AG08396 (cell line): ENCODE measurements at regions not wholly inside any gene's neighbourhood (a gene's known extent, or its start where the extent isn't known, plus 50 kb on each side); places are given as distances from the start of the nearest gene placed in this dataset.

Experiments used
- DNase-seq: peaks from one replicate; pipeline ENCODE4 v3.0.0; 2012; ENCODE audit warnings: low spot score, mixed read lengths

DNA sequence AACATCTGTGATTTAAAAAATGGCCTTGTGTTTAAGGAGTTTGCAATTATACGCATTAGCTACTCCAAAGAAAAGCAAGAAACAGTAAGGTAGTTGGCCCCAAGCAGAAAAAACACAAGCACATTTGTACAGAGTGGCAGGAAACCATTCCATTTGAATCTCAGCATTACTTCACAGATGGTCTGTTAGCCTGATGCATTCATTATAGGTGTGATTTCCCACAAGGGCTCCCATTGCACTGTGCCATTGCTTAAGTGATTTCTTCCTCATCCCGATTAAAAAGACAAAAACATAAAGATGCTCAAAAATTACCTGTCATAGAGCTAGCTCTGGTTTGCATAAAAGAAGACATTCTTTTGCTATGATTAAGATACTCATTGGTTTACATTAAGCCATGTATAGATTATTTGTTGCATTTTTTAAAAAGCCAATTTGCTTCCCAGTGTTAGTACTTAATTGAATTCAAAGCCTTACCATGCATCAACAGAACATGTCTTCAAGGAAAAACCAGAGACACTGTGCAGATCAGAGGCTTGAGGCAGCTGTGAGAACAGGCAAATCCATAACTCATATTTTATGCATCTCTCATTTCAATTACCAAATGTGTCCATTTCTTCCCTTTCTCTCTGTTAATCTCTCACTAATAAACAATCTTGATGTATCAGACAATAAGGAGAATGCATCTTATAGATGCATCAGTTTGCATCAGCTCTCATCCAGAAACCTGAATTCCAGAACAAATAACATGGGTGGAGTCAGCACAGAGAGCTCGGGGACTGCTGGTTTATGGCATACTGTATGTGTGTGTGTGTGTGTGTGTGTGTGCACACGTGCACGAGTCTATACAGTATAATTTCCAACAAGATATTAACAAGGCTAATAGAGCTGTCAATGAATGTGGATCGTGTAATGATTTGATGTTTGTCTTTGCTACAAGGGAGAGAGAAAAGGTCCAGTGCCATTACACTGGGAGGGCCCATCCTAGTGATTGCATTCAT is 558.6 kb upstream of the HS6ST1 start:
- no peak for DNase-seq

DNA sequence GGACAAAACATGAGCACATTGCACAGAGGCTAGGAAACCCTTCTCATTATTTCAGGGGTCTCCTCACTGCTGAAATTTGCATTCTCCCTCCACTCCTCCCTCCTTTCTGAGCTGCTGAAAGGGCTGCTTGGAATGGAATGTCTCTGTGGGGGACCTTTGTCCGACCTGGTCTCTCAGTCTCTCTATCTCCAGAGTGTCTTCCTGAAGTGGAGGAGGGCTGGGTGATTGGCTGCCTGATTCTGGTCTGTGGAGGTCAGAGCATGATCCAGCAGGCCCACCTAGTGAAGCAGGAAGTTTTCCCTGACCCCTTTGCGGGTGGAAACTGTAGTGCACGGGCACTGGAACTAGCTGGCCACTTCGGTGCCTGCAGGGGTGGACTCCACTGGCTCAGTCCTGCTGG is 560.5 kb upstream of the HS6ST1 start:
- no peak for DNase-seq

- no peak for DNase-seq
Observed at GRCh38 chr2:128894896-128895295, 576.2 kb upstream of the HS6ST1 start.

- DNase-seq = no peak
Observed at GRCh38 chr2:128901572-128902391, 583.1 kb upstream of the HS6ST1 start.

DNA sequence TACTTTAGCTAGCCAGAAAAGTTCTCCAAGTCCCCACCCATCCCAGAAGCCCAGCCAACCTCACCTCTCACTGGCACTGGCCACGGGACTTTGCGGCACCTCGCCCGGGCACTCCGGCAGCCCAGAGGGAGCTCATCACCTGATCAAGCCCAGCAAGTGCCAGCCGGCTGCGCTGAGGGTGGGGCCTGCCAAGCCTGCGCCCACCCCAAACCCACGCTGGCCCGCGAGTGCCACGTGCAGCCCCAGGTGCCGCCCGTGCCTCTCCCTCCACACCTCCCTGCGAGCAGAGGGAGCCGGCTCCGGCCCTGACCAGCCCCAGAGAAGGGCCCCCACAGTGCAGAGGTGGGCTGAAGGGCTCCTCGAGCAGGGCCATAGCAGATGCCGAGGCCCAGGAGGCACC is 585.0 kb upstream of the HS6ST1 start:
- no peak for DNase-seq

GRCh38 chr2:128911276-128911675 is 592.6 kb upstream of the HS6ST1 start:
- DNase-seq = no peak

DNA sequence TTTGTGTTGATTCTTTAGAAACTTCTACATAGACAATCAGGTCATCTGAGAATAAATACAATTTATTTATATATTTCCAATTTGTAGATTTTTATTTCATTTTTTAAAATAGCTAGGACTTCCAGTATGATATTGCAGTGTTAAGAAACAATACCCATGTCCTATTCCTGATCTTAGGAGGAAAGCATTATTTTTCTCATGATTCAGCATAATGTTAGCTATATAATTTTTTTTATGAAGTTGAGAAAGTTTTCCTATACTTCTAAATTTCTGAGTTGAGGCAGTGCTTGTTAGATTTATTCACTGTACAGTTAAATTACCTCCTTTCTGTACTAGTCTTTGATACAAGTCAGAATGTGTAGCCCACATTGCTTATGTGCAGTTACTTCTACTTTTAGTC is 595.7 kb upstream of the HS6ST1 start:
- no peak for DNase-seq

GRCh38 chr2:128921751-128922150 is 603.1 kb upstream of the HS6ST1 start:
- DNase-seq = no peak

GRCh38 chr2:128922154-128922553 is 603.5 kb upstream of the HS6ST1 start:
- no peak for DNase-seq

- no peak for DNase-seq
Observed at GRCh38 chr2:128925631-128926030, 607.0 kb upstream of the HS6ST1 start.

GRCh38 chr2:128930101-128930500 is 611.4 kb upstream of the HS6ST1 start:
- DNase-seq = no peak

DNA sequence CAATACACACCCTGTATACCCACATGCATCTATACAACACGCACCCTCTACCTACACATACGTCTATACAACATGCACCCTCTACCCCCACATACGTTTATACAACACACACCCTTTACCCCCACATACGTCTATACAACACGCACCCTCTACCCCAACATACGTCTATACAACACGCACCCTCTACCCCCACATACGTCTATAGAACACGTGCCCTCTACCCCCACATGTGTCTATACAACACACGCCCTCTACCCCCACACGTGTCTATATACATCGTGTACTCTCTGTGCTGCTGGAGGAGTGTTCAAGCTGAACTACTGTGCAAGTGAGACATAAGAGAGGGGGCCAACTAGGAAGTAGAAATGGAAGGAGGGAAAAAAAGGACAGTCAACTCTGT is 621.7 kb upstream of the HS6ST1 start:
- no peak for DNase-seq

- DNase-seq = no peak
Observed at GRCh38 chr2:128941751-128942150, 623.1 kb upstream of the HS6ST1 start.

GRCh38 chr2:128949360-128949759 is 630.7 kb upstream of the HS6ST1 start:
- no peak for DNase-seq

DNA sequence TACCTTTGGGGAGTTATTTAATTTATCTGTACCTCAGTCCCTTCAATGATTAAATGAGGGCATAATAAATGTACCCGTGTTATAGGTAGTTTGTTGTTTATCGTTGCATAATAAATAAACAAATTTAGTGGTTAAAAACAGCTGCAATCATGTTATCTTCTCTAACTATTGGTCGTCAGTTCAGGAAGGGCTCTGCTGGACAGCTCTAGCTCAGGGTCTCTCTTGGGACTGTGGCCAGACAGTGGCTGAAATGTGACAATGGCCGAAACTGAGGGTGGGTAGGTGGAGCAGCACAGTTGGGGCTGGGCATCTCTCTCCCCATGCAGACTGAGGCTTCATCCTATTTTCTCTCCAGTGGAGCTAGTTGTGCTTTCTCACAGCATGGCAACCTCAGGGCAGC is 632.1 kb upstream of the HS6ST1 start:
- DNase-seq = no peak

DNA sequence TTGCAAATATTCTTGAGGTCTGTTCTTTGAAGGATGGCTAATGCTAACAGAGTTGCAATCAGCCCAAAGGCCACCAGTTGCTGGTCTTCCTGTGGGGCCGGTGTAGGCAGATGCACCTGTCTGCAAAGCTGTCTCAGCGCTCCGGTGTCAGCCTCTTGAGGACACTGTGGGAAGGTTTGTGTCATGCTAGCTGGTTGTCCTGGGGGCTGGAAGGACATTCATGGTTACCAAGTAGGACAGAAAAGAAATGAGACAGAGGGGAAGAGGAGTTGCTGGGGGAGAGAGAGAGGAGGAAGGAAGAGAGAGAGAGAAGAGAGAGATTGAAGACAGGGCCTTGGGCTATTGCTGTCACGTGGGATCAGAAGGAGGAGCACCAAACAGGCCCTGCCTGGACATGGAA is 639.6 kb upstream of the HS6ST1 start:
- no peak for DNase-seq

GRCh38 chr2:128967646-128968045 is 649.0 kb upstream of the HS6ST1 start:
- no peak for DNase-seq

GRCh38 chr2:128969374-128969773 is 650.7 kb upstream of the HS6ST1 start:
- no peak for DNase-seq

DNA sequence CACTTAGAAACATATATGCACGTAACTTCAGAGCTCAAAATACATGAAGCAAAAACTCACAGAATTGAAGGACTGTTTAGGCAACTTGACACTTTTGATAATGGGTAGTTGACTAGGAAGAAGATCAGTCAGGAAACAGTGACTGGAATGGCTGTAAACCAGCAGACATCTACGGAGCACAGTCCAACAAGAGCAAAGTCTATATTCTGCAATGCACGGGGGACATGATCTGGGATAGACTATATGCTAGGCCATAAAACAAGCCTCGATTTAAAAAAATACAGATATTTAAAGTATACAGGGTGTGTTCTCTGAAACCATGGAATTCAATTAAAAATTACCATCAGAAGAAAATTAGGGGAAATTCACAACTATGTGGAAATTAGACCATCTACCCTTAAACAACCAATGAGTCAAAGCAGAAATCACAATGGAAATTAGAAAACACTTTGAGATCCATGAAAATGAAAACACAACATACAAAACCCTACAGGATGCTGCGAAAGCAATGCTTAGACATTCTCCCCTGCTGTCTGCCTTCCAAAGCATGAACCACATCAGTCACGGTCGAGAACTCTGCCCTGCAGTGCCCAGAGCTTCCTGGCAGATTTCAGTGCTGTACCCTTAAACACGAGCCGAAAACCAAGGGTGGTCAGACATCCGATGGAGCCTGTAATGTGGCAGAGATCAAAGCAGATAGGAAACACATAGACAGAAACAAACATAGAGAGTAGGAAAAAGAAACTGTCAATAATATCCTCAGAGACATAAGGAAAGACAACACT is 651.9 kb upstream of the HS6ST1 start:
- no peak for DNase-seq

- DNase-seq = no peak
Observed at GRCh38 chr2:128973566-128973965, 654.9 kb upstream of the HS6ST1 start.

GRCh38 chr2:128978212-128978611 is 659.5 kb upstream of the HS6ST1 start:
- DNase-seq = no peak

GRCh38 chr2:128979182-128979581 is 660.5 kb upstream of the HS6ST1 start:
- DNase-seq = no peak
